KG1 (cell line): ENCODE measurements at regions not wholly inside any gene's neighbourhood (a gene's known extent, or its start where the extent isn't known, plus 50 kb on each side); places are given as distances from the start of the nearest gene placed in this dataset.
"Not testable (repeated sequence)": the region's sequence is repeated elsewhere in the genome, so short reads cannot be mapped to it uniquely, and the experiment has no call there.

ENCODE experiments used
- DNase-seq: peaks from one replicate; lab custom pipeline; 2025; lab: John Stamatoyannopoulos, UW

DNA sequence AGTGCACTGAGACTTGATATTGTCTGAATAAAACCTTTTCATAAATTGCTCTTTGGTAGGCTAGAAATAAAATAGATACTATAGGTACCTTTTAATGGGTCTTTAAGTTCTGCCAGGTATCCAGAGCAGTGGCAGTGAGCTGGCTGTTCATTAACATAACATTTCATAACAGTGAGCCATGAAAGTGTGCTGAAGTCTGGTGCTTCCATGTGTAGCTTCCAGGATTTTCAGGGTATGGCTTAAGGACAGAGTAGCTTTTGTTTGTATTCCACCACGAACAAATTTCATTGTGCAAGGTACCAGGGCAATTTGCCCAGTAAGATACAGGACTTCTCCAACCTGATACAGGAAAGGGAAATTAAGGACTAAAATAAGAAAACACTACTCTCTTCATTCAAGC, 124.7 kb upstream of the NANOGP8 start:
- no peak for DNase-seq

DNA sequence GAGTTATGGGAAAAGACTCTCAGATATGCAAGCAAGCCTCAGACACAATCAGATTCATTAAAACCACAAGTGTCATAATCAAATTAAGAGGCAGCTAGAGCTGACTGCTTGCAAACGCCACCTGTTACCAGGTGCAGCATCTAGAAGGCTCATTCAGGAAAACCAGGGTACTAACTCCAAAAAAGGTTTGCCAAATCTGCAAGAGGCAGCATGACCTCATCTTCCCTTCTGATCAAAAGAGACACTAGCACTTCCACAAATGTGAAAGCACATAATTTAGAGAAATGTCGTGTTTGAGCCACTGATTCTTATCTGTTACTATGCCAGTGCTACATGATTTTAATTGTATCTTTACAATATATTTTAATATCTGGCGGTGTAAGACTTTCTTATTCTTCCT, 123.3 kb upstream of the NANOGP8 start:
- no peak for DNase-seq

DNA sequence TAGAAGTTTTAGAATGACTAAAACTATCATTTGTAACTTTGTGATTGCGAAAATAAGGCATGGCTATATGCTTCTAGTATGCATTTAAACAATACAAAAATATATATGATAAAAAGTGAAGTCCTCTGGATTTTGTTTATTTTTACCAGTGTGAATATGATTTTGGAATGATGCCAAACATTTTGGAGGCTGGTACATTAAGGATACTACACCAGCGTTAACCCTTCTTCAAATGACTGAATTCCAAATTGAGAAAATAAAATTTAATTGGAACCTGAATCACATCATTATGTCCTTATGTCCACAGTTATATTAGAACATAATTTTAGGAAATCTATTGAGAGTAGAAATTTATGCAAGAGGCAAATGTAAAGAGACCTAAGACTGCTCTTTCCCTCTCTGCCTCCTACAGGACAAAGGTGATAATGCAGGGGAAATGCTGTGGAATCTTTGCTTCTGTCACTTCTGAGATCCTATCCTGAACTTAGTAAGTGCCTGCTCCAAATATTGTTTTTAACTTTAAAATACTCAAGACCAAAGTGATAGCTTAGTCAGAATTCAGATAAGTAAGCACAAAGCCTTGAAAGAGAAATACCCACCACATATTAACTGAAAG, 121.1 kb upstream of the NANOGP8 start:
- no peak for DNase-seq

DNA sequence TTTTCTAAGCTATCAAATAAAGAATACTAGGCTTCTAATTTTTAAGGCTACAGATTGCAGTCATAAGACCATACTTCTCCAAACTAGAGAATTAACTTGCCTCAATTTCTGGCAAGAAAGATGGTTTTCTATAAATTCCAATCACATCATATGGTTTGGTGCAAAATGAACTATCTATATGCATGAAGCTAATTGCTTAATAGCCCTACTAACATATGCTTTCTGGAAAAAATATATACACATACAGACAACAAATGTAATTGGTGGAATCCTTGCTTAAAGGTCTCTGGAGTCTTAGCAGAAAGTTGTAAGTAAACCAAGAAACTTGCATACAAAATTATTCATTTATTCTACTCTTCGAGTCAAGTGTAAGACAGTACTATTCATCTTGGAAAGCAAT, 113.1 kb upstream of the NANOGP8 start:
- DNase-seq: no peak

DNA sequence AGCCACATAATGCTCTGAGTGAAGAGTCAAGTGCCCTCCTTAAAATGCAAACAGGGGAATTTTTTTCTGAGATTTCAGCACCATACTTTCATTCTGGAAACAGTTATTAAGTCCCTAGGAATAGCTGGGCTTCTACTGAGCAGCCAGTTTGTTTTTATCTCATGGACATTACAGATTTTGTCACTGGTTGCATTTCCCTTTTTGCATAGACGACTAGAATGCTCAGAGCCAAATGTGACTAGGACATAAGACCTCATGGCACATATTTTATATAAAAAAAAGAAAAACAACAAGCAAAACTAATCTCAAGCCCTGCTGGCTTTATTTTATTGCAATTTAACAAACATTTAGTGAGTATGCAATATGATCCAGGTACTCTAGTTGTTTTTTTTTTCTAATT, 112.7 kb upstream of the NANOGP8 start:
- no peak for DNase-seq

DNA sequence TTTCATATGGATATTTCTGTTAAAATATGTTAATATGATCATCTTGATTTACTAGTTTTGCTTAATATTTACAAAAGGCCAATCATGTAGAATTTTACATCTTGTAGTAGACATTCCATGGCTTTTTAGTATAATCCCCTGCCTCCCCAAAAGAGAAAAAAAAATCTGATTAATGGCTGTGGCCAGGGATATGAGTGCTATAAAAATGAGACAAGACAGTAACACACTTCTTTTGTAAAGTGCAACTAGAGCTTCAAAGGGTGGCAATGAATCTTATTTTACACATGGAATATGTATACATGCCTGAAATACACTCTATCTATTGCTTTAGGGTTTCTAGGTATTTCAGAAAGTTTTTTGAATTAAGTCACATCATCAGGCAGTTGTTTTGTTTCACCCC, 112.2 kb upstream of the NANOGP8 start:
- DNase-seq: no peak

DNA sequence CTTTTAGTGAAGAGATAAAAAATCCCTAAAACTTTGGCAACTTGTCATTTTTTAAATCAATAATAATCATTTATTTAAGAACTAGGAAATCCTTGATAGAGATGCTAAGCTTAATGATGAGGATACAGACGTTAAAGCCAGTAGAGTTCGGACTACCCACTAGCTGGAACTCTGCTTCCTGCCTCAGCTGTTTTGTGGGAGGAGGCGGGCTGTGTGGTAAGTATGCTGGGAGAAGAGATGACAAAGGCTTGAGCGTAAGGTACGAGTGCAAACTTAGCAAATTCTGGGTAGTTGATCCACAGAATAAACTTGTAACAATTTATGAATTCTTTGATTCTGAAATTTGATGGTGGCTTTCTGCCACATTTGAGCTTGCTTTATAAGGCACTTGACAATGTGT, 111.2 kb upstream of the NANOGP8 start:
- no peak for DNase-seq

DNA sequence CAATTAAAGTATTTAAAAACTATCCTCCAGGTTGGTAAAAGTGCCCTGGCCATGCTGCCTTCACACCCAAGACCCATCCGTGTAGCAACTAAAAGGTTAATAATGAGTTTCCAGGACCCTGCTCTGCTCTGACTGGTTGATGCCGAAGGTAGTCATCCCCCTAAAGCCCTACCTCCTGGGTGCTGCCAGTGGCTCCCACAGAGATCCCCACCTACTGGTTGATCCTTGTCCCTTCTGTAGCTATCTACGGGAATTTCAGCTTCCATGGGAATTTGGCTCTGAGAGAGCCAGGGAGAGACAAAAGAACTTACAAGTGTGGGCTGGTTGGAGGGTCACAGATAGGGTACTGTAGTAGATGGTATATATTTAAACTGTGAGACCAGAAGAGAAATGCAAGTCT, 110.6 kb upstream of the NANOGP8 start:
- DNase-seq: no peak

DNA sequence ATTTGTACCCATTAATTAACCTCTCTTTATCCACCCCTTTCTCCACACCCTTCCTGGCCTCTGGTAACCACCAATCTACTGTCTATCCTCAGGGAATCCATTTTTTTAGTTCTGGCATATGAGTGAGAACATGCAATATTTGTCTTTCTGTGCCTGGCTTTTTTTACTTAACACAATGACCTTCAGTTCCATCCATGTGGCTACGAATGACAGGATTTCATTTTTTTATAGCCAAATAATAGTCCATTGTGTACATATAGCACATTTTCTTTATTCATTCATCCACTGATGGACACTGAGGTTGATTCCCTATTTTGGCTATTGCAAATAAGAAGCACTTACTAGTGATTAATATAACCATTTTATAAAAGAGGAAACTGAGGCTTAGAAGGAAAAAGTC, 109.9 kb upstream of the NANOGP8 start:
- no peak for DNase-seq

DNA sequence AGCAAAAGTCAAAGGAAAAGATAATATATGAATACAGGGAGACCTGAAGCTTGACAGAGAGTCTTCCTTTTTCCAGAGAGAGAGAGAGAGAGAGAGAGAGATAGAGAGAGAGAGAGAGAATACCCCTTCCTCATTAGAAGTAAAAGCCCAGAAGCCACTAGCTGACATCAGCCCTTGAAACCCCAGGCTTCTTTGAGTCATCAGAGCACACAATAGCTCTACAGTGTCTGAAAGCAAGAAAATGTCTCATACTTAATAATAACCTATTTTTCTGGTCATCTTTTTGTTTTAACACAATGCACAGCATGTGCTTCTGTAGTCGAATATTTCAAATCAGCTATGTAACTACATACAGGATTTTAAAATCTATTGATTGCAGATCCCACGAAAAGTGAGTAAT, 109.2 kb upstream of the NANOGP8 start:
- no peak for DNase-seq

DNA sequence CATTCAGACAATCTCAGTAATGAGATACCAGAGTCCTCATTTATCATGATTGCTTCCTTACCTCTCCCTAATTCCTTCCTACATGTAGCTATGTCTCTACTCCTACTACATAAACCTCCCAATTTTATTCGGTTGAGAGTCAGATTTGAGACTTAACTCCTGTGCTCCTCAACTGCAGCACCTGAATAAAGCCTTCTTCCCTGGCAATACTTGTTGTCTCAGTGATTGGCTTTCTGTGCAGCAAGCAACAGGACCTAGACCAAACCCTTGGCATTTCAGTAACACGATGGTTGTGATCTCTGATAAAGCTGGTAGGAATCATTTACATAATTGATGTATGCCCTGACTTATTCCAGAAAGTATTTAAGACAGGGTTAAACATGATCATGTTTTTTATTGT, 106.7 kb upstream of the NANOGP8 start:
- DNase-seq: no peak

DNA sequence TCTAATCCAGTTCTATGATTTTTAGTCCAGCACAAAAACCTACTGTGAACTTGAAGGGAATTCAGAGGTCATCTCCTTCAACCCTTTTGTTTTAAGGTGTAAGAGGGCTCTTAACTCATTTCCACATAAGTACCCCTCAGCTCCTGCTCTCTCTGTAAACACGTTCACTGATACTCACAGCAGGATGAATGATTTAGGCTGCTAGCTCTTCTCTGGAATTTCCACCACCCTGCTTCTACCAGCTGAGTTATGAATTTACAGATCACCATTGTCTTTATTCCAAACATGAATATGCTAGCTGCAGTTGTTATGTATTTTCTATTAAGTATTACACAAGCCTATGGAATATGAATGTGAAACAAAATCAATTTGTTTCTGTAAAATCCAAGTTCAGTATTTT, 101.3 kb upstream of the NANOGP8 start:
- DNase-seq: no peak

DNA sequence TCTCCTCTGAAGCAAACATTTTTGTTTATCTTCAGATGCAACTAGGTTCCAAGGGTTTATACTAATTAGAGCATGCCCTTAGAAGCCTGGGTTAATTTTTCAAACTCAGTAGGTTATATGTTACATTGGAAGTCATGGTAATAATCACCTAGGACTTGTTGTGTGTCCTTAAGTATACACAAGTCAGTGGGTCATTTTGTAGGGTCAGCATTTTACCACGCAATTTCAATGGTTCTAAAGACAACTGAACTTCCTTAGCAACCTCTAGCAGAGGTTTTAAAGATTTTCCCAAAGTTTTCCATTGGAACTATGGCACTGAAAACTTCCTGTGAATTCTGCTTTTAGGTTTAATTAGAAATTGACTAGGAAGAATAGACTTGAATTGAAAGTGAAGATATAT, 99.6 kb upstream of the NANOGP8 start:
- DNase-seq: no peak

DNA sequence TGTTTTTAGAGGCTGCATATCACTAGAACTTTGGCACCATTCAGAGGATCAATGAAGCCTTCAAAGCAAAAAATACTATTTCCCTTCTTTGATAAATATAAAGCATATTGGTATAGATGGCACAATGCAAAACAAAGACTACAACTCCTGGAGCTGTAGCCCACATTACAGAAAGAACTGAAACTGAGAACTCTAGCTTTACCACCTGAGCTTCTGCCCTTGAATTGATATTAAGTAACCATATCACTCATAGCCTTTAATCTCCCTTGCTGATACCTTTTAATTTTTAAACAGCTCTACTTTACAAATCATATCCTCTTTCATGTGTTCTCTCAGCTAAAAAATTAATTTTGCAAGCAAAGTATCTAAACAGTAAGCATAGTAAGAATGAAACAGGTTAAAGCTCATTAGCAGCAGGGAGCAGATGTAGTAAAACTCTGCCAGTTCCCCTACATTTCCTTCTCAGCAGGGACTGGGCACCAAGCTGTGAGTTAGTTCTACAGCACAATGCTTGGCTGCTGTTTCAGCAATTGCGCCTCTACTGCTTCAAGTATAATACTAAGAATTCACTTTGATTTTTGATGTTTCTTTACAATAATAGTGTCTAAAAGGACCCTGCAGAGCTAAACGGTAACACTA, 97.9 kb upstream of the NANOGP8 start:
- no peak for DNase-seq

DNA sequence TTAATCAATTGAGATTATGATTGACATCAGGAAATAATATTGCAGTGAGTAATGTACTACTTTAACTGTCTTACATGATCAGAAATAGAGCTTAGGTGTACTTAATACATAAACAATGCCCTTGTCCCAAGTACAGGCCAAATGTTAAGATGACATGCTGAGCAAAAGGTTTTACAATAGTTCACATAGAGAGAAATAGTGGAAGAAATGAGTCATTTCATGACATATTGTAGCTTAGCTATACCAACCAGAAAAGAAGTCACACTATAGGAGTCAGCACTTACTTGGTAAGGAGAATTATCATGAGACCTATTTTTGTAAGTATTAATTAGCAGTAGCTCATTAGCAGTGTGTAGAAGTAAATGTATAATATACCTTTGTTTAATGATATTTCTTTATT, 96.4 kb upstream of the NANOGP8 start:
- DNase-seq: no peak

DNA sequence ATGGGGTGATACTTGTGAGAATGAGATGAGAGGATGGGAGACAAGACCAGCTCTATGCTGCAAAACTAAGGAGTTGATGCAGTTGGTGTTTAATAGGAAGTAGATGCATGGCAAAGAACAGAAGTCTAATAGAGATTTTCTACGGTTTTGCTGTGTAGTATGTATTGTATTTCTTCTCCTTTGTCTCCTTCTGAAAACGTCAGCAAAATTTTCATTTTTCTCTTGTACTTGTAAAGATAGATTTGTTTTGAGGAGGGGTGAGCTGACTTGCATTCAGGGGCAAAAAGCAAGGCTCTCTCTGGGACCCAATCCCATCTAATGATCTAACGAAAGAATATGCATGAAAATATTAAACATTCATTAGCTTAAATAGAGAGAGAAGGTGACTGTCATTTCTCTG, 94.6 kb upstream of the NANOGP8 start:
- no peak for DNase-seq

DNA sequence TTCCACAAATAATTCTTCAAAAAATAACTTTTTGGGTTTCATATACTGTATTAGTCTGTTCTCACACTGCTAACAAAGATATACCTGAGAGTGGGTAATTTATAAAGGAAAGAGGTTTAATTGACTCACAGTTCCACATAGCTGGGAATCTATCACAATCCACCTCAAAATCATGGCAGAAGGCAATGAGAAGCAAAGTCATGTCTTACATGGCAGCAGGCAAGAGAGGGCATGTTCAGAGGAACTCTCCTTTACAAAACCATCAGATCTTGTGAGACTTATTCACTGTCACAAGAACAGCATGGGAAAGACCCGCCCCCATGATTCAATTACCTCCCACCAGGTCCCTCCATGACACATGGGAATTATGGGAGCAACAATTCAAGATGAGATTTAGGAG, 93.1 kb upstream of the NANOGP8 start:
- DNase-seq: not testable (repeated sequence)

DNA sequence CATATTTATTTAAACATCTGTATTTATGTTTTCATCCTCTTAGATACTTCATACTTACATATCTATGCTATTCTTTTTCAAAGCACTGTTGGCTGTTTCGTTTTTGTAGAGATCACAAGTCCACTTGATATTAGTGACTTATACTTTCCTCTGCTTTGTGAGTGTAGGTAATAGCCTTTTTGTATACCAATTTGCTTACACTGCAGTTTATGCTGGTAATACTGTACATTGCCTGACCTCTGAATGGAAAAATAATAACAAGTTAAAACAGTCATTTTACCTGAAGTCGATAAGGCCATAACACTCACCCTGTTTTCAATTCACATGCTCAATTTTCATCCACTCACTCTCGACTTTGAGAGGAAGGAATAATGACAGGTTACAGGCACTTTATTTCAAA, 89.9 kb upstream of the NANOGP8 start:
- DNase-seq: no peak

DNA sequence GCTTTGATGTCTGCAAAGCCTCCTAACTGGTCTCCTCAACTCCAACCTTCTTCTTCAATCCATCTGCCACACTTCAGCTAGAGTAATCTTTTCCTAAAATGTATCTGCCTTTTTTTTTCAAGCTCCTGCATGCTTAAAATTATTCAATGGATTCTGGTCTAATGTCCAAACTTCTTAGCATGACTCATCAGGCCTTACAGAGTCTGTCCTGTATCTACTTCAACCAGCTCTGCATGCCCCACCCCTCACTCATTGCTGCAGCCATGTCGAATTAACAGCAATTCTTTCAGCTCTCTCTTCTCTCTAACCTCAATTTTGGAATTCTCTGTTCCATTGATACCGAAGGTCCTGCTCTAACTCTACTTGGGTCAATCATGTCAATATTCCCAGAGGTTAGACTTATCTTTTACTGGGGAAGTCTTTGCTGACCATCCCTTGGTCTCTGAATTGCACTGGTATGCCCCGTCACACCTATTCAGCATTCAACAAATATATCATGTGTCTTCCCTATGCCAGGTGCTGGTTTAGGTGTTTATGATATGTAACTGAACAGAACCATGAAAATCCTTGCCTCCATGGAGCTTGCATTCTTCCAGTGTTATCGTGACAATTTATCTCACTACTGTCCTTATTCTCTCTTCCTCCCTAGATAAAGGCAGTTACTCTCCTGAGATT, 88.5 kb upstream of the NANOGP8 start:
- DNase-seq: no peak

DNA sequence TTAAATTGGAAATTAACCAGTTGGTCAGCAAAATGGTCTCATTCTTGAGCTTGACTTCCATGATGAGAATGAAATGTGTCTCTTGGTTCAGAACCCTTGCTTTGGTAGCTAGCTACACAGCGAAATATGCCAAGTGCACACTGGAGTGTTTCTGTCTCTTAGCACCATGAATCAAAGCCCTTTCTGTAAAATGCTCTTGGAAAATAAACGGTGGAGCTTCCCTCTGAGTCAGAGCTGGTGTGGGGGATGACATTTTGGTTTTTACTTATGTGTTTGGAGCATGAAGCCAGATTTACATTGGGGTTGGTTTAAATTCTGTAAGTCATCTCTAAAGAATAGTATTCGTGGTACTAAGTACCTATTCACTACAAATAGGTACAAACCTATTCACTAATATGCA, 85.1 kb upstream of the NANOGP8 start:
- no peak for DNase-seq

DNA sequence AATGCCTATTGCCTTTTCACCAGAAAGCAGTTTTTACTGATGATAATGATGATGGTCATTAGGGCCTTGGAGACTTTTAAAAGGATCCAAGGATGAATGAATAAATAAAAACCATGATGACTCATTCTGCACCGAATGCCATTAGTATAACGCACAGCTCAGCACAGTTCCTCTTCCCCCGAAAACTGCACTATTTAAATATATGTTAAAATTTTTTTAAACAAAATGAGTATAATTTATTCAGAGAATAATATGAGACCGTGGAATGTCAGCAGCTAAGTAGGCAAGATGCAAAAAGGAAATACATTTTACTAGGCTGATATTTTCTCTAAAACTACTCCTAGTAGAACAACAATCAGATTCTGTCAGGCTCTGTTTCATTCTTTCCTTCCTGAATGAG, 83.4 kb upstream of the NANOGP8 start:
- DNase-seq: no peak

DNA sequence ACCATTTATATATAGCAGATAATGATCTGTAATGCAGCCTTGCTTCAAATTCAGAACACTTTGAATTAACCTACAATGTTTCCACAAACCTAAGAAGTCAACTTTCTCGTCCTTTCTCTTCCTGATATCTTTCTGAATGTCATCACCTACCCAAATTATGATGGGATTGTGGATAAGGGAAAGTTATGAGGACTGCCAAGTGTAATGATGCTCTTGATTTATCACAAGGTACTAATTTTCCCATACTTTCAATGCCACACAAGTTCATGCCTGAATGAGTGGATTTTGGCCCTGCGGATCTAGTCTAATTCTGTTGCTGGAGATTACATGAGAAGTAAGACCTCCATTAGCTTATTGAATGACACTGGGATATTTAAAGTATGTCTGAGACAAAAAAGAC, 82.6 kb upstream of the NANOGP8 start:
- no peak for DNase-seq

DNA sequence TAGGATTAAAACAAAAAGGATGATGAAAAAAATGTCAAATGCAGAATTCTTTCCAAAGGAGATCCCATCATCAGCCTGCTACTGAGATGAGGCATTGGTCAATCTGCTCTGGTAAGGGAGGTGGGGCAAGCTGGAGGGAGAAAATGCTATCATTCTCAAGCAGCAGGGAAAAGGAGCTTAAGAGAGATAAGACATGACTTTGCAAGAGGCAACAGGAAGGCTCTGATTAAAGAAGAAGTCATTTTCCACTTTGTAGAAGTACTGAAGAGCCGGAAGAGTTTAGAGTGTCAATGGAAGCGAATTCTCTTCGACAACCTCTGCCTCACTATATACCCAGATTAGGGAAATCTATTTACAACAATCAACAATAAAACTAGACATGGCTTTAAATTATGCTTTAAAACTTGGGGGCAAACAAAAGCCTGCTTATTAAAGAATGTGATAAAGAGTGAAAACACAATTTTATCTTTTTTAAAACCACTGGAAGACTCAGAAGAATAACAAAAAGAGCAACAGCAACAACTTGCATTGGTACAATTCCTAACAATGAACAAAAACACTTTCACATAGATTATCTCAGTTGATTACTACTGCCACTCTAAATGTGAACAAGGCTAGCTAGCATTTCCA, 81.8 kb upstream of the NANOGP8 start:
- DNase-seq: no peak
